NT2/D1 (cell line): ENCODE measurements at regions not wholly inside any gene's neighbourhood (a gene's known extent, or its start where the extent isn't known, plus 50 kb on each side); places are given as distances from the start of the nearest gene placed in this dataset.

ENCODE experiments used
- DNase-seq: peaks from one replicate; pipeline ENCODE4 v3.0.0-alpha.2; 2011; ENCODE audit warnings: low read depth, low spot score
- H3K27me3 ChIP-seq: 2 replicates; pipeline ENCODE4 v1.6.0; 2011; ENCODE audit warnings: mild to moderate bottlenecking; ENCODE audit not compliant: insufficient read length, insufficient read depth
- H3K36me3 ChIP-seq: 2 replicates; pipeline ENCODE4 v1.6.1; 2011; ENCODE audit warnings: mild to moderate bottlenecking, low read length, mixed read lengths; ENCODE audit not compliant: insufficient read depth, insufficient read length
- H3K4me1 ChIP-seq: 2 replicates; pipeline ENCODE4 v1.5.1; 2011; ENCODE audit not compliant: insufficient read depth, insufficient read length
- H3K4me3 ChIP-seq: 2 replicates; pipeline ENCODE4 v1.5.1; 2011; ENCODE audit warnings: low read depth; ENCODE audit not compliant: insufficient read length
- H3K9ac ChIP-seq: 2 replicates; pipeline ENCODE4 v1.6.0; 2011; ENCODE audit warnings: low read depth; ENCODE audit not compliant: insufficient read length
- H3K9me3 ChIP-seq: 2 replicates; pipeline ENCODE4 v1.5.1; 2011; ENCODE audit warnings: mild to moderate bottlenecking, low read length; ENCODE audit not compliant: insufficient read depth
- SUZ12 ChIP-seq: IDR thresholded peaks from 2 replicates; pipeline ENCODE4 v1.6.1; 2011; ENCODE audit not compliant: insufficient read length, insufficient read depth; ENCODE audit errors: extremely low read depth
- YY1 ChIP-seq: IDR thresholded peaks from 2 replicates; pipeline ENCODE4 v1.6.1; 2011; ENCODE audit not compliant: insufficient read length, insufficient read depth
- ZNF274 ChIP-seq: IDR thresholded peaks from 2 replicates; pipeline ENCODE4 v1.6.1; 2011; ENCODE audit warnings: mild to moderate bottlenecking, low read depth, low read length

GRCh38 chr14:87115234-87115633, 877.7 kb downstream of the GALC start:
- Histone ChIP-seq H3K9ac (no peak overlapping the region), H3K9me3 (no peaks in the 10 kb centered on the region), H3K27me3 (no peaks in the 10 kb centered on the region), H3K4me1 (no peaks in the 10 kb centered on the region), H3K4me3 (no peak overlapping the region), H3K36me3 (no peaks in the 10 kb centered on the region)
- TF ChIP-seq SUZ12 (no peak), YY1 (no peak), ZNF274 (no peak)
- no peak for DNase-seq

- Histone ChIP-seq H3K27me3 (no peaks in the 10 kb centered on the region), H3K9ac (no peak overlapping the region), H3K9me3 (no peaks in the 10 kb centered on the region), H3K36me3 (no peaks in the 10 kb centered on the region), H3K4me3 (no peak overlapping the region), H3K4me1 (no peaks in the 10 kb centered on the region)
- DNase-seq: no peak
- TF ChIP-seq ZNF274 (no peak), YY1 (no peak), SUZ12 (no peak)
Measured at GRCh38 chr14:87113286-87113685, 879.7 kb downstream of the GALC start.

DNA sequence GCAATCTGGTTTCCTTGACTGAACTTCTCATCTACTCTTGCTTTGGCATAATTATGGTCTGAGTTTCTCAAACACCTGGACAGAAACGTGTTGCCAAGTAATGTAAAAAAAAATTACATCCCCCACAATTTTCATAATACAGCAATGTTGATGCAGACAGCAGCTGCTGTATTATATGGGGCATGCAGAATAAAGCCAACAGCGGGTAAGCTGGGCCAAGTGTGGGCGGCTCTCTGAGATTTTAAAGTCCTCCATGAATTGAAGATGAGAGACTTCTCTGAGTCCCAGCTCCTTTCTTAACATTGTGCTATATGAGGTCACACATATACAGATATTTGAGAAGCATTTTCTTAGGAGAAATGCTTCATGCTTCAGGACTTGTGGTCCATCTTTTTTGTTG, 881.2 kb downstream of the GALC start:
- Histone ChIP-seq H3K4me1 (no peaks in the 10 kb centered on the region), H3K4me3 (no peak overlapping the region), H3K27me3 (no peaks in the 10 kb centered on the region), H3K36me3 (no peaks in the 10 kb centered on the region), H3K9me3 (no peaks in the 10 kb centered on the region), H3K9ac (no peak overlapping the region)
- no peak for DNase-seq
- TF ChIP-seq YY1: no peak

- TF ChIP-seq ZNF274 (no peak), SUZ12 (no peak), YY1 (no peak)
- DNase-seq: no peak
- H3K4me3 ChIP-seq: no peak overlapping the region
- no peaks in the 10 kb centered on the region for H3K9me3 ChIP-seq
- H3K4me1 ChIP-seq: no peaks in the 10 kb centered on the region
- no peaks in the 10 kb centered on the region for H3K27me3 ChIP-seq
- no peaks in the 10 kb centered on the region for H3K36me3 ChIP-seq
- no peak overlapping the region for H3K9ac ChIP-seq
Measured at GRCh38 chr14:87111126-87111525, 881.9 kb downstream of the GALC start.

DNA sequence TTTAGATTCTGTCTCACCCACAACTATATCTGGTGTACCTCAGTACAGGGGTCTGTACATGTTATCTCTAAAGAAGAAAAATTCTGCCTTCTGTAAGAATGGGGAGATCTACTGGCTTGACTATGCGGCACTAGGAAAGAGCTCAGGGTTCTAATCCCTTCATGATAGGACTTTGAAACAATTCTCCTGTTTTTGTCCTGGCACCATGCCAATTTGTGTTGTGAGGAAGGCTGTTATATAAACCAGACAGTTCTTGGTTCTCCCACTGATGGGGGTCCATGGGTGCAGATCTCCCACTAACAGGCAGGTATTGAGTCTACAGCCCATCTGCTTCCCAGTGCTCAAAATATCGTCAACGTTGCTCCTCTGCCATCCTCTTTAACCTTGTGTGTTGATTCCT, 883.7 kb downstream of the GALC start:
- no peak for DNase-seq

GRCh38 chr14:87108726-87109125, 884.3 kb downstream of the GALC start:
- Histone ChIP-seq H3K9me3 (no peaks in the 10 kb centered on the region), H3K27me3 (no peaks in the 10 kb centered on the region), H3K36me3 (no peaks in the 10 kb centered on the region), H3K4me1 (no peaks in the 10 kb centered on the region), H3K9ac (no peak overlapping the region), H3K4me3 (no peak overlapping the region)
- DNase-seq: no peak
- TF ChIP-seq SUZ12 (no peak), ZNF274 (no peak), YY1 (no peak)

More for the DNA sequence above, 883.7 kb downstream of the GALC start:
- Histone ChIP-seq H3K4me3 (no peak overlapping the region), H3K27me3 (no peaks in the 10 kb centered on the region), H3K9ac (no peak overlapping the region), H3K4me1 (no peaks in the 10 kb centered on the region), H3K9me3 (no peaks in the 10 kb centered on the region), H3K36me3 (no peaks in the 10 kb centered on the region)
- TF ChIP-seq SUZ12 (no peak), ZNF274 (no peak), YY1 (no peak)

DNA sequence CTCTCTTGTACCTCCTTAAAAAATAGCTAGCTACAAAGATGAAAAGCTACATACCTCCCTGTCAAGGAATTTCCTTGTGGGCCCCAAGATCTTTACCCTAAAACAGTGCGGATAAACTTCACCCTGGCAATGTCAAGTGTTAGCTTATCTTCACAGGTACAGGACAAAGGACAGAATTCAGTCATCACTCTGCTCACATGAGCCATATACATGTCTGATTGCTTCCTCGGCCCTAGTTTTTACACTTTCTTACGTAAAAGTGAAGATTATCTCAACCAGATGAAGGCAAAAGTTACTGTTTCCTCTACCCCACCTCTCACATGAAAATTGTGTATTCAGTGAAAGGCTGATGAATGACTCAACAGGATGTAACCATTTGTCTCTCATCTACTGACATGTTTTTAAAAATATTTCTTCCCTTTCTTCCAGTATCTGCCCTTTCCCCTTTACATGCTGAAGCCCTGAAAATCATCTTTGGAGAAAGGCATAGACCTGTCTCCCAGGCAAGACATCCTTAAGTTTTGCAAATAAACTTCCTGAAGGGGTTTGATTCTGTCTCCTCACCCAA, 890.1 kb downstream of the GALC start:
- TF ChIP-seq YY1: no peak
- no peak for DNase-seq
- H3K27me3 ChIP-seq: no peaks in the 10 kb centered on the region
- no peaks in the 10 kb centered on the region for H3K36me3 ChIP-seq
- H3K4me1 ChIP-seq: no peaks in the 10 kb centered on the region
- no peak overlapping the region for H3K9ac ChIP-seq
- H3K4me3 ChIP-seq: no peak overlapping the region
- H3K9me3 ChIP-seq: no peaks in the 10 kb centered on the region

- Histone ChIP-seq H3K9ac (no peak overlapping the region), H3K27me3 (no peaks in the 10 kb centered on the region), H3K4me3 (no peak overlapping the region), H3K9me3 (no peaks in the 10 kb centered on the region), H3K36me3 (no peaks in the 10 kb centered on the region), H3K4me1 (no peaks in the 10 kb centered on the region)
- no peak for DNase-seq
- no peak for TF ChIP-seq SUZ12
- no peak for TF ChIP-seq YY1
- TF ChIP-seq ZNF274: no peak
Measured at GRCh38 chr14:87097015-87097414, 896.0 kb downstream of the GALC start.

GRCh38 chr14:87094913-87095312, 898.1 kb downstream of the GALC start:
- Histone ChIP-seq H3K27me3 (no peaks in the 10 kb centered on the region), H3K4me1 (no peaks in the 10 kb centered on the region), H3K9ac (no peak overlapping the region), H3K4me3 (no peak overlapping the region), H3K36me3 (no peaks in the 10 kb centered on the region), H3K9me3 (no peaks in the 10 kb centered on the region)
- no peak for DNase-seq
- TF ChIP-seq ZNF274 (no peak), YY1 (no peak), SUZ12 (no peak)
